ENCODE measurements at regions not wholly inside any gene's neighbourhood (a gene's known extent, or its start where the extent isn't known, plus 50 kb on each side); places are given as distances from the start of the nearest gene placed in this dataset.

- DNase-seq: no peak
Measured at GRCh38 chr13:31614073-31614472, 125.3 kb upstream of the RXFP2 start.

DNA sequence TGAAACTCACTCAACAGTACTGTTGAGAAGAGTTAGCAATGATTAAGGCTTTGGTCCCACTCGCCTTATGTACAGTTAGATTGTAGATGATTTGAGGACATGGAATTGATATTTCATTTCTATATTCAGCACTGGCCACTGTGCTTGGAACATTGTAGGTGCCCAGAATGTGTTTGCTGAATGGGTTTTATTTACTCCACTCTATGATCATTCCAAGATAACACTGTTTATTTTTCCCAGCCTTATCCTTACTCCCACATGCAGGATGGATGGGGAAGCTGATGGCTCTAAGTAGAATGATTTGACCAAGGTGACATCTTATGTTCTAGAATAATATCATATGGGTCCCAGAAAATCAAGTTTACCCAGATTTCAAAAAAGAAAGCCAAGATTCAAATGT lies 124.6 kb upstream of the RXFP2 start:
- DNase-seq: no peak

GRCh38 chr13:31625115-31625514 lies 114.2 kb upstream of the RXFP2 start:
- no peak for DNase-seq

- no peak for DNase-seq
Measured at GRCh38 chr13:31627097-31627845, 112.1 kb upstream of the RXFP2 start.

DNA sequence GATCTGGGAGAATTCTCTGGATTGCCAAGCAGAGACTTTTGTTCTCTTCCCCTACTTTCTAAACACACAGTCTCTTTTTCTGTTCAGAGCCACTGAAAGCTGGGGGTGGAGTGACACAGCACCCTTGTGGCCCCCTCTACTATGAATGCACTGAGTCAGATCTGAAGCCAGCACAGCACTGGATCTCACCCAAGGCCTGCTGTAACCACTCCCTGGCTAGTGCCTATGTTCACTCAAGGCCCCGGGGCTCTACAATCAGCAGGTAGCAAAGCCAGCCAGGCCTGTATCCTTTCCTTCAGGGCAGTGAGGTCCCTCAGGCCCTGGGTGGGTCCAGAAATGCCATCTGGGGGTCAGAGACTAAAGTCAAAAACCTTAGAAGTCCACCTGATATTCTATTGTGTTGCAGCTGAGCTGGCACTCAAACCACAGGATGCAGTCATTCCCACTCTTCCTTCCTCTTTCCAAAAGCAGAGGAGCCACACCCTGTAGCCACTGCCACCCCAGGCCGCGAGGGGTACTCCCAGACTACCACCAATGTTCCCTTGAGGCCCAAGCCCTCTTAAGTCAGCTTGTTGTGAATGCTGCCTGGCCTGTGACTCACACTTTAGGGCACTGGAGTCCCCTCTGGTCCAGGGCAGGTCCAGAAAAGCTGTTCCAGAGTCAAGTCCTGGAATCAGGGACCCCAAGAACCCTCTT lies 110.1 kb upstream of the RXFP2 start:
- DNase-seq: no peak

DNA sequence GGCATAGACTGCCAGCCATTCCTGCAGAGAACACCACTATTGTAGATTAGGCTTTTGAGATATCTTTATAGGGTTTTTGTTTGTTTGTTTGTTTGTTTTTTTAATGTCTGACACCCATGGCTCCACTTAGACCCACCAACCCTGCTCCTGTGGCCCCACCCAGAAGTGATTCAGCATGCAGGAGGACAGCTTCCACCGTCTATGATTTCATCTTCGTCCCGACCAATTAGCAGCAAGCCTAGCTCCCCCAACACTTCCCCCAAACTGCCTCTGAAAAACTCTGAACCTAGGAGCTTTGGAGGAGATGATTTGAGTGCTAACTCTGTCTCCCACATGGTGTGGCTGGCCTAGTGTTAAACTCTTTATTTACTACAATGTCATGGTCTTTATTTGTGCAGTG lies 108.3 kb upstream of the RXFP2 start:
- no peak for DNase-seq

GRCh38 chr13:31631746-31632145 lies 107.6 kb upstream of the RXFP2 start:
- DNase-seq: no peak

- DNase-seq: no peak
Measured at GRCh38 chr13:31638577-31638976, 100.7 kb upstream of the RXFP2 start.

DNA sequence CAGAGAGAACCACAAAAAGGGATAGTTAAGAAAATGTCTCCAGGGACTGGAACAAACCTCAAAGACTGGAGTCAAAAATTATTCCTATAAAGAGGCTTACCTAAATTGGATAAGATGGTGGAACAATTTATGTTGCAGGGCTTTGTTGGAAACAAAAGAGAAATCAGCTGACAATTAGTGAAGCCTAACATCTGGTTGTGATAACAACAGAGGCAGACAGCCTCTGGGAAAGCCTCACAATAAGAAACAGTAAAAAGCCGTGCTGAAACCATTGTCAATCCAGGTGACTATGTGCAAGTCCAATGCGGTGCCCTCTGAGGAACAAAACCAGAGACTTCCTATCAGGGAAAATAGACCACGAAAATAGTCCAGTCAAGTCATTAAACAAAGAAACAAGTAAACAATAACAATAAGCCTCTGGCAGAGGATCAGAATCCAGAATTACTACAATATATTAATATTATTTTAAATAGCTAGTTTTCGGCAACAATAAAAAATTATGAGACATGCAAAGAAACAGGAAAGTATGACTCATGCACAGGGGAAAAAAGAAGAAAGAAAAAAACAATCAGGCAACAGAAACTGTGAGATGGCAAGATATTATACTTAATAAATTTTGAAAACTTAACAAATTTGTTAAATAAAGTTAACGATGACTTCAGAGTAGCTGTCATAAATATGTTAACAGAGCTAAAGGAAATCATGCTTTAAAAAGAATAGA lies 99.7 kb upstream of the RXFP2 start:
- no peak for DNase-seq

GRCh38 chr13:31649766-31650165 lies 89.6 kb upstream of the RXFP2 start:
- no peak for DNase-seq

DNA sequence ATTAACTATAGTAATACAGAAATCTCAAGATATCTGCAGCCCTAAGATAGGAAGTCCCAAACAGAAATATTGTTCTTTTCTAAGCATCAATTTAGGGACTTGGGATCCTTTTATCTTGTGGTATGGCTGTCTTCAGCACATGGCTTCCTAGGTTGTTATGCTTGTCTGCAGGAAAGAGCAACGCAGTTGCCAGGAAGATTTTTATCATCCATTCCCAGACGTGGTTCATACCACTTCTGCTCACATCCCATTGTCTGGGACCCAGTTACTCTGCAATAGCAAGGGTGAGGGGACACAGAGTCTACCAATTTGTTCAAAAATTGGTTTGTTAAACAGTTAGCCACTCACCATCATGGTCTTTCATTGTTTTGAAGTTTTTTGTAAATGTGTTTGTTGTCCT lies 85.6 kb upstream of the RXFP2 start:
- no peak for DNase-seq

- no peak for DNase-seq
Measured at GRCh38 chr13:31663880-31664585, 75.3 kb upstream of the RXFP2 start.

- DNase-seq: no peak
Measured at GRCh38 chr13:31670831-31671617, 68.3 kb upstream of the RXFP2 start.

DNA sequence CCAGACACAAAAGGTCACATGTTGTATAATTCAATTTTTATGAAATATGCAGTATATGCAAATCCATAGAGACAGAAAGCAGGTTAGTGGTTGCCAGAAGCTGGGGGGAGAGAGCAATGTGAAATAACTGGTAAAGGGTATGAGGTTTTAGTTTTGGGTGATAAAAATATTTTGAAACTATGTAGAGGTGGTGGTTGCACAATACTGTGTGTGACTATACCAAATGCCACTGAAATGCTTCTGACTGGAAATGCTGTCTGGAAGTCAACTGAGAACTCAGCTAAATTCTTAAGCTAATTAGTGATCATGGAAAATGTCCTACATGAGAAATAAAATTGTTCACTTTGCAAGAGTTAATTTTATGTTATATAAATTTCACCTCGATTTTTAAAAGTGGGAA lies 65.3 kb upstream of the RXFP2 start:
- DNase-seq: no peak

DNA sequence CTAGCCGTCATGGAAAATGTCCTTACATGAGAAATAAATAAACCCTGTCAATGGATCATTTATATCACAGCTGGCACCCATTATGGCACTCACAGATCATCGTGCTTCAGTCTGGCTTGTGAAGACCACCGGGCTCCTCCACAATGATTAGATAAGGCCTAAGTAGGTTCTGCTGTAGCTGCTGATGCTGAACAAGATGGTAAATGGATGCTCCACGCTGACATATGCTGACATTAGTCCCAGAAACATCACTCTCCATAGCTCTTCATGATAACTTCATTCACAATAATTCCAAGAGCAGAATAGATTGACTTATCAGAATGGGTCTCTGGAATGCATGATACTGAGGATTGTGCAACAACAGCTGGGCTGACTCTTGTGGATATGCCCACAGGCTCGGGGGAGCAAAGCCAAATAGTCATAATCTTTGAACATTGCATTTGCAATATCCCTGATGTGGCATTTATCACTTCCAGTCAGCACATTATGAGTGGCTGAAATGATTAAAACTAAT lies 63.8 kb upstream of the RXFP2 start:
- DNase-seq: no peak

GRCh38 chr13:31681133-31681532 lies 58.2 kb upstream of the RXFP2 start:
- no peak for DNase-seq

GRCh38 chr13:31684466-31684865 lies 54.9 kb upstream of the RXFP2 start:
- no peak for DNase-seq

- no peak for DNase-seq
Measured at GRCh38 chr13:31686670-31687425, 52.5 kb upstream of the RXFP2 start.
